NCI-H1092 (cell line): ENCODE measurements at regions not wholly inside any gene's neighbourhood (a gene's known extent, or its start where the extent isn't known, plus 50 kb on each side); places are given as distances from the start of the nearest gene placed in this dataset.

Experiments used
- DNase-seq: peaks from one replicate; lab custom pipeline; 2025; lab: John Stamatoyannopoulos, UW

GRCh38 chr1:98330224-98330623 is 331.3 kb upstream of the SNX7 start:
- no peak for DNase-seq

GRCh38 chr1:98328855-98329254 is 332.7 kb upstream of the SNX7 start:
- no peak for DNase-seq

GRCh38 chr1:98327220-98327861 is 334.2 kb upstream of the SNX7 start:
- DNase-seq = no peak

DNA sequence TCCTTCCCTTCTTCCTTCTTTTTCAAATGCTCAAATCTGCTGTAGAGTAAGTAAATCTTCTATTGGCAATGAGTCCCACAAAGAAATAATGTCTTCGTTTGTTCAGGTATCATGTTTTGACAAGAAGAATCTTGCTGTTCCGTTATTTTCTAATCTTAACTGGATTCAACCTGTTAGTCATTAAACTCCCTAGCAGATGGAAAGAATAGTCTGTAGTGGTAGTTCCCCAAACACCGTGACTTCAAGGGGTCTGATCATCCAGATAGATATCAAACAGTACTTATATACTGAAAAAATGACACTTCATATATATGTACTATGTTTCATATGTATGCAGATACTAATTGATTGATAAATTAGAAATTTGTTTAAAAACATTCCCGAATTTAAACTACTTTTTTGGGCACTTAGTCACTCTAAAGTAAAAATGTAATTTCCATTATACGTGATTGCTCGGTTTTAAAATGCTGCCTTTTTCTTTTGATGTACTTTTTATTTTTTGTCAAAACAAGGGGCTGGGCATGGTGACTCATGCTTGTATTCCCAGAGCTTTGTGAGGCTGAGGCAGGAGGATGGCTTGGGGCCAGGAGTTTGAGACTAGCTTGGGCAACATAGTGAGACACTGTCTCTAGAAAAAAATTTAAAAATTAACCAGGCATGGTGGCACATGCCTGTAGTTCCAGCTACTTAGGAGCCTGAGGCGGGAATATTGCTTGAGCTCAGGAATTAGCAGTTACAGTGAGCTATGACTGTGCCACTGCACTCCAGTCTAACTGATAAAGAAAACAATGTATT is 335.7 kb upstream of the SNX7 start:
- DNase-seq = no peak

DNA sequence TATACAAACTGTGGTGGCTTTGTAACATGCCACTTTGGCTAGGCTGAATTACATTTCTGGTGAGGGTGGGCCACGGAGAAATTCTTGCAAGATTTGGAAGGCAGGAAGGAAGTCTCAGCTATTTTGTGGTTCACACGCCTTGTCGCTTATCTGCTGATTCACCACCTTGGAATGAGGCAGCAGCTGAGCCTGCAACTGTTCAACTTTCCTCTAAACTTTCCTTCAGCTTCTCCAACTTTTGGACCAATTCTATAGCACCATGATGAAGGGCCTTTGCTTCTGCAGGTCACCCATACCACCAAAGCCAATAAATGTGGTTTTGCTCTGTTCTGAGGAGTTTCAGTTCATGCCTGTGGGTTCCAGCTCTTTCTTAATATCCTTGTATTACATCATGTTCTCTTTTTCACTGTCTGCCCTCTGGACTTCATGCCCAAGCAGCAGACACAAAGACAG is 337.6 kb upstream of the SNX7 start:
- no peak for DNase-seq

DNA sequence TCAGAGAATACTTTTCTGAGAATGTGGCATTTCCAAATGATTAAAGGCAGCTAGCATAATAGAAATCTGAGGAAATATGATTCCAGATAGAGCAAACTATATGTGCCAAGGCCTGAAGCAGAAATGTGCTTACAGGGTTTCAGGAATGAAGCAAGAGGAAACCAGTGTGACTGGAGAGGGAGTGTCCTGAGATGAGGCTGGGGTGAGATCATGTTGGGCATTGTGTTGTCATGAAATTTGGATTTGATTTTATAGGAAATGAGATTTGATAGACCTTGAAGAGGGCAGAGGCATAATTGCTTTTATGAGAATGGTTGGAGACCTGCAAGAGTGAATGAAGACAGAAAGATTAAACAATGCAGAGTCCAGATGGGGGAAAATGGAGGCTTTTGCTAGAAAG is 338.1 kb upstream of the SNX7 start:
- DNase-seq = no peak

GRCh38 chr1:98322966-98323365 is 338.6 kb upstream of the SNX7 start:
- DNase-seq = no peak

DNA sequence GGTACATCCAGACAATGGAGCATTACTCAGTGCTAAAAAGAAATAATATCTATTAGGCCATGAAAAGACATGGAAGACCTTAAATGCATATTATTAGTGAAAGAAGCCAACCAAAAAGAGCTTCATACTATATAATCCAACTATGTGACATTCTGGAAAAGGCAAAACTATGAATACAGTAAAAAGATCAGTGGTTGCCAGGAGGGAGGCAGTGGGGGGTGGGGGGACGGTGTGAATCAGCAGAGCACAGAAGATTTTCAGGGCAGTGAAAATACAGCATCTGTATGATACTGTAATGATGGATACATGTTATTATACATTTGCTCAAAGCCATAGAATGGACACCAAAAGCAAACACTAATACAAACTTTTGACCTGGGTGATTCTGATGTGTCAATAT is 339.4 kb upstream of the SNX7 start:
- DNase-seq = no peak

GRCh38 chr1:98321191-98321590 is 340.3 kb upstream of the SNX7 start:
- DNase-seq = no peak

DNA sequence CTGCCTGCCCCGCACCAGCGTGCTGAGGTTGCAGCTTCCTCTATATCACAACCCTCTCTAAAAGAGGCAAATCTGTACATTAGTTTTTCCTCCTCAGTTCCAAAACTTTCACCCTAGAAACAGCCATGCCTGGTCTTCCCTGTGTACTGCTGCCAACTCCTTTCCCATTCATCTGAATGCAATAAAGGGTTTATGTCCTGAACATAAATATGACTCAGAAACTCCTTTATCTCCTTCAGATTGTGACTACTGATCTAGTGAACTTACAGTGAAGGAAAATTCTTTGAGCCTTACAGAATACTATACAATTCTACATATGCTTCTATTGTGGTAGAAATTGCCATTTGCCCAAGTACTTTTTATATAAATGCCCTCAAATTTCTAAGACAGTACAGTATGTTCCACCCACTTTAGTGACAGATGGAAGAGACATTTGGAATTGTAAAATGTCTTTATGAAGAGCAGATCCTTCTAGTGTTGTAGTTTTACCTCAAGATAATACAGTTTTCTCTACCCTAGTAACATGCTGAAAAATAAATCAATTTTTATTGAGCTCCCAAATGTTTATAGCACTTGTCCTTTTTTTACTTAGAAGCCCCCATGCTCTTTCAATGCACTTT is 345.1 kb upstream of the SNX7 start:
- no peak for DNase-seq

GRCh38 chr1:98315309-98315708 is 346.2 kb upstream of the SNX7 start:
- DNase-seq = no peak

GRCh38 chr1:98314601-98315000 is 346.9 kb upstream of the SNX7 start:
- no peak for DNase-seq

- DNase-seq = no peak
Observed at GRCh38 chr1:98306517-98307089, 354.9 kb upstream of the SNX7 start.

- DNase-seq = no peak
Observed at GRCh38 chr1:98305362-98305761, 356.2 kb upstream of the SNX7 start.

- DNase-seq = no peak
Observed at GRCh38 chr1:98304888-98305287, 356.6 kb upstream of the SNX7 start.

GRCh38 chr1:98299861-98300260 is 361.7 kb upstream of the SNX7 start:
- no peak for DNase-seq

DNA sequence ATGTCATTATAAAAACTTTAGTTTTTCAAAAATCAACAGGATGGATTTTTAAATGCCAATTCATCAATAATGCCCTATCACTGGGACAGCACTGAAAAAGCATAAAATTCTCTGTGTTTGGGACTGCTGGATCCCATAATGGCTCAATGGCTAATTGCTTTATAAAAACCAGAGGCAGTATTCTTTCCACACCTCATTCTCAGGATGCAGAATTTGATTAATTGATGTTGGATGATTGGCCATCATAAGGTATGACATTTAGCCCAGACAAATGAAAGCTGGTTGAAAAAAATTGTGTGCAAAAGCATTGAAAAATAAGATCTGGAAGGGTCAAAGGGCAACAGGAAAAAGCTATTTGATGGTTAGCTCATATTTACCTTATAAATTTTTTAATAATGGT is 362.2 kb upstream of the SNX7 start:
- DNase-seq = no peak

DNA sequence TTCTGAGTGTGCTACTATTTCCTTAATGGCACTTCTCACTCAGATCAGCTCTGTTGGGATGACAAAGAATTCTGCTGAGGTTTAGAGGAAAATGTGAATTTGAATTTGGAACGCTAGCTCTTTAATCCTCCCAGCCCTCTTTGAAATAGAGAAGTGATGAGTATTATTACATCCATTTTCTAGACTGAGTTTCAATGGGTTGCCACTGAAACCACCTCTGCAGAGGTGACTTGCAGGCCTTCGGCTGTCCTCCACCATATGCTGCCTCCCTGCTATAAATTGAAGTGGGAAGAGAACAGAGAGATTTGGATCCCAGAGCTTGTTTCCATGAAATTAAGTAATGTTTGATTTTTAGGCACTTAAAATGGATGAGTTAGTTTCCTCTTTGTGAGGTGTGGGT is 363.2 kb upstream of the SNX7 start:
- DNase-seq = no peak

- DNase-seq = no peak
Observed at GRCh38 chr1:98296681-98297080, 364.8 kb upstream of the SNX7 start.

GRCh38 chr1:98294127-98294526 is 367.4 kb upstream of the SNX7 start:
- DNase-seq = no peak

- no peak for DNase-seq
Observed at GRCh38 chr1:98292994-98293393, 368.5 kb upstream of the SNX7 start.

- DNase-seq = no peak
Observed at GRCh38 chr1:98289311-98289710, 368.5 kb upstream of the DPYD start.

DNA sequence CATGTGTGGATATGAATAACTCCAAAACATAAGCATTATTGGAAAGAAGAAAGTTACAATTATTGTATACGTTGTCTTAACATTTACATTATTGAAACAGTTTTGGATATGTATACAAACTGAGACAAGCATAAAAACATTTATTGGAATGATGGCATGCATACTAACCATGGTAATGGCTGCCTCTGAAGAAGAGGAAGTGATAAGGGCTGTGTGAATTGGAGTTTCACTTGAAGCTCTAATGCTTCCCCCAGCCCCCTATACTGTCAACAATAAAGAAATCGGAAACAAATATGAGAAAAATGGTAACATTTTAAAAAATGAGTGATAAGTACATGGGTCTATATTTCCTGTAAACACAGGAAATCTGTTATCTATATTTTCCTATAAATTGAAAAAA is 367.7 kb upstream of the DPYD start:
- DNase-seq = no peak
